Renal cortical epithelial cell (primary cell): ENCODE measurements at regions not wholly inside any gene's neighbourhood (a gene's known extent, or its start where the extent isn't known, plus 50 kb on each side); places are given as distances from the start of the nearest gene placed in this dataset.
"Not testable (repeated sequence)": the region's sequence is repeated elsewhere in the genome, so short reads cannot be mapped to it uniquely, and the experiment has no call there.

Source experiments
- DNase-seq: peaks from one replicate; pipeline ENCODE4 v3.0.0-alpha.2; 2011; ENCODE audit warnings: low read depth

DNA sequence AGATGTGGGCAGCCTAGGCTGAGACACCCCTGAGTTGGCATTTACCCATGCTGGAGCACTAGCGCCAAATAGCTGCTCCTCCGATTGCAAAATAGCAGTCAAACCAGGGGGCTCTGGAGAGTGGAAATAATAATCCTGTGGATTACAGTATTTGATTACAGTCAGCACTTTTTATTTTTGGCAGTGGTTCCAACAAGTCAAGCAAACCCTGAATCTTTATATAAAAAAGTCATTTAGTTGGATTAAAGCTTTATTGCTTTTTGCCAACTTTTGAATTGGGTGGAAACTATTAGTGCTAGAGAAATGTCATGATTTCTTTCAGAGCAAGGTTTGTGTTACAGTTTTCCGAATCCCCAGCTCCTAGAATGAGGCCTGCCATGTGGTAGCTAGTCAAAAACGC lies 99.3 kb upstream of the FAM20A start:
- no peak for DNase-seq

DNA sequence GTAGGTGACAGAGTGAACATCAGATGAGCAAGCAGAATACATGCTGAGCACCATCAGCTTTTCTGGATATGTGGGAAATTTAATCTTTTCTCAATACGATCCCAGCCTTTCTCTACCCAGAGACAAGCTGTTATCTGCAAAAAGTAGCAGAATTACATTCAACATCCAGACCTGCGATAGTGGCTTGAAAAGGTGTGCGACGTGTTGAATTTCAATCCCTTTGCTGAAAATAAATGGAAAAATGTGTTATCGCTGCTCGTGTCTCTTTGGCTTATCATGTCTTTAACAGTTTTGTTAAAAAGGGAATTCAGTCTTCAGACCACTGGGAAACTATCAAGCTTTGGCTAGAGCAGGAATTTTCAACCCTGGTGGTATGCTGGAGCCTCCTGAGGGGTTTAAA lies 98.8 kb upstream of the FAM20A start:
- DNase-seq: no peak

DNA sequence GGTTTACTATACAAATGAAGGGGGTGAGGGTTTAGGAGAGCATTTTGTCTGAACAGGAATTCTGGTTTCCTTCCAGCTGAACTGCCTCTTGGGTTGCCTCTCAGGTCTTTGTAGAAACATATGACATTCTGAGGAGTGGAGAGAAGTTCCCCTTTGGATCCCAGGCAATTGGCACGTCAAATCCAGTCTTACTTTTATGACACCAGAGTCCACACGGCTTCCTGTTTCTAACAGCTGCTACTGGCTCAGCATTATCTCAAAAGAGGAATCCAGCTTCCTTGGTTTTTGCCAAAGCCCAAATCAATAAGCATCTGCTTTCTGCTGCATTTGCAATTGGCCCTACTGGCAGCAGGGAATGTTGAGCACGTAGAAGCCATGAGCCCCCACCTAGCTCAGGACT lies 97.6 kb upstream of the FAM20A start:
- DNase-seq: no peak

DNA sequence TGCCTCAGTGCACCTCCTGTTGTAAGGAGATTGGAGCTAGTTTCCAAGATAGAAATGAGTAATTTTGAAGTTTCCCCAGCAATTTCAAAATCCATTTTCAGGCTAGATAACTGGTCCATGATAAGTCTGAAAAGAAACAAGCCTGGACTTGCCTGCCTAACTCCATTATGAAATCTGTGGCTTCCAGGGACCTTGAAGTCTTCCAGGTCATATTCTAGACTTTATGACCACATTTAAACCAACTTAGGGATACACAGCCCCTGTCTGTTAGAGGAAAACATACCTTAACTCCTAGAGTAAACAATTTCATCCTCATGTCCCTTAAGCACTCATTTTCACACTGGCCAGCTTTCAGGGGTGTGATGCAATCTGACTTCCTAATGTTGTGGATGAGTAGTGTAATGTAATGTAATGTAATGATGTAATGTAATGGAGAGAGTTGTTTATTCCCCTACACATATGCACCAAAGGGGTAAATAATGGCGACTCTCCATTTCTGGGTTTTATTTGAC lies 96.7 kb upstream of the FAM20A start:
- peak; percentile 23 for DNase-seq

DNA sequence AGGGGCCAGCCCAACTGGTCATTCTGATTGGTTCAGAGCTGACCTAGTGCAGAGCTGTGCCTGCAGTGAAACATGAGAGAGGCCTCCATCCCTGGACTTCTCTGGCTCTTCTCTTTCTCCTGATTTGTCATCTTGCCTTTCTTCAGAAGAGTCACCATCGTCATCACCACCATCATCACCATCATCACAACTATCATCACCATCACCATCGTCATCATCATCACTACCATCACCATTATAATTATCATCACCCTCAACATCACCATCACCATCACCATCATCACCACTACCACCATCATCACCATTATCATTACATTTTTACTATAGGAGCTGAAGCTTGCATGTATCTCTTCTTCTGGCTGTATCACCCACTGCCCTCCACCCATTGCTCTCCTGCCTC lies 94.5 kb upstream of the FAM20A start:
- DNase-seq: no peak

DNA sequence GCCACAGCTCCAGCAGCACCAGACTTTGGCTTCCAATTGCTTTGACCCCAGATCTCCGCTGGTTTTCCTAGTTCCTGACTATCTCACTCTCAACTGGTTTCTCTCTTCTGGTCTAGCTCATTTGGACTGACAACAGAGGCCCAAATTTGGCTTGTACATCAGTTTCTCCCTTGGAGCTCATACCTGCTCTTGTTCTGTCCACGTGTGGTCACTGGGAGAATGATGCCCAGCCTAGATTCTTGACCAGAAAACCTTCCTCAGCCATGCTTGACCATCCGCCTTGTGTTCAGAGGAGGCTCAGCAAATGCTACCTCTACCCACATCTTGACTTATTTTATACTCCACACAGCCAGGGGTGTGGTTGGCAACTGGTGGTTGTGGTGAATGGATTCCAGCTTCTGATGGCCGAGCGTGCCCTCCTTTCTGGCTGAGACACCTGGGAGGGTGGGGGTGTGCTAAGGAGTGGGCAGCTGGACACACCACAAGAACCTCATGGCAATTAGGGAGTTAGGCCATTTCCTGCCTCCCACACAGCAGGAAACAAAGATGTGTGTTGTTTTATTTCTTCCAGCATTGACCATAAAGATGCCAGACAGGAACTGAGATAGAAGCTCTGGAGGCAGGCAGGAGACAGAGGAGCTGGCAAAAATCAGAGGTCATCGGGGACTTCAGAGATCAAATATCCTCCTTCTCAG lies 93.8 kb upstream of the FAM20A start:
- peak; percentile 46 for DNase-seq

DNA sequence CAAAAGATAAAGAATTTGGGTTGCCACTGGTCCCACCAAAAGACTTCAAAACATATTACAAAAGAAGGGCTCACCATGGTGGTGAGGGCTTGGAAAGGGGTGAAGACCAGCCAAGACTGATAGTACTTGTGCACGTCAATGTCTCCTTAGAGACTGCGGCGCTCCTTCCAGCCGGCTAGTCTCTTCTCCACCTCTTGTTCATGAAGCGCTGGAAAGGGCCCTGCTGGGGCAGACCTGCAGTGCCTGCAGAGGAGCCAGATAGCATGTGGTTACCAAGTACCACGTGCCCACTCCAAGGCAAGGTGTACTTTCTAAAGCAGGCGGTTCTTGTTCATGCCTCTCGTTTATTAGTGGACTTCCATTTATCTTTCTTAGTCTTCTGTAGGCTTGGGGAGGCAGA lies 92.7 kb upstream of the FAM20A start:
- DNase-seq: no peak

DNA sequence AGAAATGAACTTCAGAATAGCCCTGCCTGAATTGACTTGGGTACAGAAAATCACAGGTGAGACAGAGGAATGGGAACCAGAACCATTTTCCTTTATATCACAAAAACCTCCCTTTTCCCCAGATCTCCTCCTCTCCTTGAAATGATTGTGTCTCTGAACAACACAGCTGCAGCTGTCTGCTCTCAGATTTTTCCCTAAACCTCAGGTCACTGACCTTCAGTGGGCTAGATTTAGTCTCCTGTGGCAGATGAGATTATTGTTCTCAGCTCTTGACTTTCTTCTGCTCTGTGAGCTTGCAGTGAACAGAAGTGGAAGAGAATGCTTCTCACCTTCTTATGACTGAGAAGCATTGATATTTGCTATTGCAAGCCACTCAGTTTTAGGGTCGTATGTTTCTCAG lies 92.3 kb upstream of the FAM20A start:
- DNase-seq: no peak

DNA sequence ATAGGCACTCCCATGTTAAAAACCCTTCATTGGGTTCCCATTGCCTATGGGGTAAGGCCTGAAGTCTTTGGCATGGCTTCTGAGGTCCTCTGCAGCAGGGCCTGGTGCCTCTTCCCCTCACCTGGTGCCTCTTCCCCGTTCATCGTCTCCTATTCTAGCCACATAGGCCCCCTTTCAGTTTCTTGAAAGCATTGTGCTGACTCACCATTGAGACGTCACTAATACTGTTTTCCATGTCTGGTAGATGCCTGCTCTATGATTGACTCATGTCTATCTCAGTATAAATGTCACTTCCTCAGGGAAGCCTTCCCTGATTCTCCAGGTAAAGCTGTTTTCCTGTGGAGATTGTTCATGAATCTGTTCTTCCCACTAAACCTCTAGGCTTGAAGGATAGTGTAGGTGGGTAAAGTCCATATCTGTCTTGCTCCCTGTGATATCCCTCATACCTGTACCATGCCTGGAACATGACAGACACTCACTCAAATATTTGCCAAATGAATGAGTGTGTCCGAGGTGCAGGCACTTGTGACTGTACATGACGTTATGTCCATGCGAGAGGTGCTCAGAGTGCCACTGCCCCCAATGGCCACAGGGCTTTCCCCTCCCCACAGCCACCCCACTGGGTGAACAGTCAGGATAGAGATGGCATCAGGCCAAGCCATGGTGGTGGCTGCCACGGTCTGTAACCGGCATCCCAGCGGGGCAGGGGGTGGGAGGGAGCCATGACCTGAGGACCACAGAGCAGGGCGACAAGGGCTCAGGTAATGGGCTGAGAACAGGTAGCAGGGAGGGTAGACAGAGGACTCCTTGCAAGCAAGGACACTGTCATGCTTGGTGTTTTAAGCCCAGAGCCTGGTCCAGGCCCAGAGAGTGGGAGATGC lies 85.2 kb upstream of the FAM20A start:
- DNase-seq: no peak

DNA sequence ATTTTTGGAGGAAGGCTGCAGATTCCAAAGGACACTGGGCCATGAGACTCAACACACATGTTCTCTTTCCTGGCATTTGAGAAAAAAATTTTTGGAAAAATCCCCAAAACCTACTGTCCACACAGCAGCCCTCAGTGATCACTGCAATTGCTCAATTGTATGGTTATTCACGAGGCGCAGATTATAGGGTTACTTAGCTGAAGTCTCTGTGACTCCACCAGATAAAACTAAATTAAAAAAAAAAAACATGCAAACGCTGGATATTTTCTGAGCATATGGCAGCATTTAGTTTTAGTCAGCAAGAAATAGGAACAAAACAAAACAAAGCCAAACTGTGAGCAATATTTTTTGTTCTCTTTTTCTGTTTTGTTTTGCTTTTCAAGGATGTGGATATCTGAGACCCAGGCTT lies 83.8 kb upstream of the FAM20A start:
- no peak for DNase-seq

DNA sequence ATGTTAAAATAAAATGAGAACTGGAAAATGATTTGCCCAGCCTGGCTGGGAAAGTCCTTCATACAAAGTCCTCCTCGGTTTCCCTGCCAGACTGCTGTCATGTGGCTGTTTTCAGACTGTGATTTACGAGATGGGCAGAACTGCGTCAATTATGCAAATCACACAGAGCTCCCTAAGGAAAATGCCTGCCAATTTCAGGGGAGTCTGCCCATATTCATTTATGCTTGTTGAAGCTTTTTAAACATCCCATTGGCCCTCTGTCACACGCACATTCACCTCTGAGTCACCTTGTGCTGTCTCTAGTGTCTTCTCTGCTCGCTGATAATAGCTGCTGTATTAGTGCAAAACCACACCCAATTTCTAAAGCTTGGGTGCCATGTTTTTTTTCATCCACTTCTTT lies 81.7 kb upstream of the FAM20A start:
- no peak for DNase-seq

DNA sequence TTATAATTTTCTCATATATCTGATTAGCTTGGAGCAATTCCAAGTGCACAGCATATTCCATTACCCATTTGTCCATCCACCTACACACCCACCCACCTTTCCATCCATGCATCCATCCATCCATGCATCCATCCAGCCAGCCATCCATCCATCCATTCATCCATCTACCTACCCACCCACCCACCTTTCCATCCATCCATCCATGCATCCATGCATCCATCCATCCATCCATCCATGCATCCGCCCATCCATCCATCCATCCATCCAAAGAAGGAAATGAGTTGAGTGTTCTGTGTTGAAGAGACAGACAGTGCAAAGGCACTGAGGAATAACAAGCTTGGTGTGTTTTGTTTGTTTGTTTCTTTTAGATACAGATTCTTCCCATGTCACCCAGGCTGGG lies 78.7 kb upstream of the FAM20A start:
- DNase-seq: no peak

DNA sequence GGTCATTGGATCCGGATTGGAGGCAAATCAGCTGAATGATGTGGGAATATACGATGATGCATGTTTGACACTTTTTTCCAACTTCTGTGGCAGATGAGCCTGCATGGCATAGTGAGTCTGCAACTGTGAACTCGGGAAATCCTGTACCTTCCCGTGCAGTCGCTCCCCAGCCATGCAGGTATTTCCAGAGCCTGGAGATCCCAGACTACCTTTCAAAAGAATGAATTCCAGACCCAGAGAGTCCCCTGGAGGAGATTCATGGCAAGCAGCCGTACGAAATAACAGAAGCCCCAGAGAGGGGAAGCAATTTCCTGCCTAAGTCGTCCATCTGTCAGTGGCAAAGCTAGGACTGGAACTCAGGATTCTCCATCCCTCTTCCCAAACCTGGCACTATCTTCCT lies 75.7 kb upstream of the FAM20A start:
- DNase-seq: no peak

DNA sequence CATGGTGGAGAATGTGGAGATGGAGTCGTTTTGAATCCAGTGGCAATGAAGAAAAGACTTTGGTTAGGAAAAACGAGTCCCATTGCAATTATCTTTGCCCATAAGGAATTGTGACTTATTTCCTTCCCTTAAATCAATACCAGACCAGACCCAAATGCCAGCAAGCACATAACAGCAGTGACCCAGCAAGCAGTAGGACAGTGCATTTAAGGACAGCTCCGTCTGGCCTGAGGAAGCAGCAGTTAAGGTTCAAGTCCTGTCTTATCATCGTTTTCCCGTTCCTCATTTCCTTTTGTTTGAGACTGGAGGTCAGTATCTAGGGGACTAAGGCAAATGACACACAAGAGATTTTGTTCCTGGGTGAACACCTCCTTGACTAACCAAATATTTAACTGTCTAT lies 74.6 kb upstream of the FAM20A start:
- DNase-seq: no peak

DNA sequence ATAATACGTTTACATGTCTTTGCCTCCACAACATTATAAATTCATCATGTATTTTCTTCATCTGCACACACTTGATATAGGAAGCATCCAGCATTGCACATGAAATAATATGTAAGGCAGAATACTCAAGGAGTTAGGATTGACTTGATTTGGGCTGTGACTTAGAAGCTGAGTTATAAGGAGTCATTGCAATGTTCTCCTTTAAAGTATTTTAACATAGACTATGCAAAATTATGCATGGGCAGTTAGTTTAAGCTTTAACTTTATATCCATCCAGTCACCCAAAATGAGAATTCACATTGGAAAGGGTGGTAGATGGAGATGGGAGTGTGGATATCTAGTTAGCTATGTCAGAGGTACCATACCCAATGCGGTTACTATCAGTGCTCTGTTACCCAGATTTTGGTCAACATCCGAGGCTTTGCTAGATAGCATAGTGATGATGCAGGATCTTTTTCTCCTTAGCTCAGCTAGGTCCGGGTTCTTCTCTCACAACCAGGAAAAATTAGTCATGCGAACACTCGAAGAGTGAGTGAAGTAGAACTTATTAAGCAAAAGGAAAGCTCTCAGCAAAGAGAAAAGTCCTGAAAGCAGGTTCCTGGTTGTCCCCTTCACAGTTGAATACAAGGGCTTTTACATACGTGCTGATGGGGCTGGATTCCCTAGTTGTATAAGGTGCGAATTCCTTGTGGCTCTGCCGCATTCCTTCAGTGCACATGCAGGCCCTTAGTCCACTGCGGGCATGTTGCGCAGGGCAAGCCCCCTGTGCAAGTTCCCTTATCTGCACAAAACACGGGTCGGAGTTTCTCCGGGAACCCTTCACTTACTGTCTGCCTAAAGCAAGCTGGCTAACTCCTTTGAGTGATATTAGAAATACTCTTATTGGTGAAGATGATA lies 73.1 kb upstream of the FAM20A start:
- no peak for DNase-seq

DNA sequence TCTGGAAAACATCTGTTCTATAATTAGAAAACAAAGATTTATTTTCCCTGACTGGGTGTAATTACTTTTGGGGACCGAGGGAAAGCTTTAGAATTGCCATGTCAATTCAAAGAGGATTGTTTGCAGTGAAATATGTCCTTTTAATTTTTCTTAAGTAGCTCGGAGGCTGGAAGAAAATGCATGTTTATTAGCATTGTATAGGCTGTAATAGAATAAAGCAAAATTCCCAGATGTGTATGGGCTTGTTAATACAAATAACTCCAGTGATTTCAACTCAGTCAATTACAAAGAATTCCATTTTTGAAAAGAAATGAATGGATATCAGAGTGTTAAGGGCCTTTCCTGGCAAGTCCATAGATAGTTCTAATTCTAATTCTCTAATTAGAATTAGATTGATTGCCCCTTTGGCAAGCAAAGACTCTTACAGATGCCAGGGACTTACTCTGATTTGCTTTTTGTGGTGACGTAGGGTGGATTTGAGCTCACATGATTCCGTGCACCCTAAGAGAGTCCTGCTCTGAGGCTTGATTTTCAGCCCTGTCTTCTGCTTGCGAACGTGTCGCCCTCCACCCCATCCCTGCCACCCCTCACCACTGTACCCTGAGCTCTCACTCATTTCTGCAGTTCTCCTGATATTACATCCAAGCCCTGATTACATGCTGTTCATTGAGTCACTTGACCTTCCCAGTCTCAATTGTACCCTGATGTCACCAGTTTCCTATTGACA lies 70.0 kb upstream of the FAM20A start:
- no peak for DNase-seq

DNA sequence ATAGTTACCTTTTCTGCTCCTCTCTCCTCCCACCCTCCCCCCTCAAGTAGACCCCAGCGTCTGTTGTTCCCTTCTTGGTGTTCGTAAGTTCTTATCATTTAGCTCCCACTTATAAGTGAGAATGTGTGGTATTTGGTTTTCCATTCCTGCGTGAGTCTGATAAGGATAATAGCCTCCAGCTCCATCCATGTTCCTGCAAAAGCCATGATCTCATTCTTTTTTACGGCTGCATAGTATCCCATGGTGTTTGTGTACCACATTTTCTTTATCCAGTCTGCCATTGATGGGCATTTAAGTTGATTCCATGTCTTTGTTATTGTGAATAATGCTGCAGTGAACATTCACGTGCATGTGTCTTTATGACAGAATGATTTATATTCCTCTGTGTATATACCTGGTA lies 65.3 kb upstream of the FAM20A start:
- DNase-seq: not testable (repeated sequence)

DNA sequence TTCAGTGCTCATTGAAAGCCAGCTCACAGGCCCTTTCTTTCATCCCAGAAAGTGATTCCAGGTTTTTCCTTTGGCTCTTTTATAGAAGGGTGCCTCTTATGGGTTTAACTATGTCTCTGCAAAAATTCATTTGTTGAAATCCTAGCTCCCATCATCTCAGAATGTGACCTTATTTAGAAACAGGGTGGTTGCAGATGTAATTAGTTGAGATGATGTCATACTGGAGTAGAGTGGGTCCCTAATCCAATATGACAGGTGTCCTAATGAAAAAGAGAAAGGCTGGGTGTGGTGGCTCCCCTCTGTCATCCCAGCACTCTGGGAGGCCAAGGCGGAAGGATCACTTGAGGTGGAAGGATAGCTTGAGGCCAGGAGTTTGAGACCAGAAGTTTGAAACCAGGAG lies 64.2 kb upstream of the FAM20A start:
- DNase-seq: no peak

DNA sequence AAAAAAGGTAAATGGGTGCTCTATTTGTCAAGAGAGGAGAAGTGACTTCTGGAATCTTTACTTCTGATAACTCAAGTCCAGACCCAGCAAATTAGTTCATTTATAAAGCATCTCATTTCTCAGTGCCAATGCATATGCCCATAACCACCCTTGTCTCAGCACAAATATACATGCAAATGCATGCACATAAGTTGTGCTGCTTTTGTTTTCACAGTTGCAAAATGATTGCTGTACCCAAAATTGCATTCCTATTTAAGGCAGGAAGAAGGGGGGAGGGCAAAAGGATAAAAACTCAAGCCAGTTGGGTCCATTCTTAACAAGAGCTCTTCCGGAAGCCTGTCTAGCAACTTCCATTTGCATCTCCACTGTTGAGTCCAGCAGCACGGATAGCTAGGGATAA lies 61.3 kb upstream of the FAM20A start:
- no peak for DNase-seq

DNA sequence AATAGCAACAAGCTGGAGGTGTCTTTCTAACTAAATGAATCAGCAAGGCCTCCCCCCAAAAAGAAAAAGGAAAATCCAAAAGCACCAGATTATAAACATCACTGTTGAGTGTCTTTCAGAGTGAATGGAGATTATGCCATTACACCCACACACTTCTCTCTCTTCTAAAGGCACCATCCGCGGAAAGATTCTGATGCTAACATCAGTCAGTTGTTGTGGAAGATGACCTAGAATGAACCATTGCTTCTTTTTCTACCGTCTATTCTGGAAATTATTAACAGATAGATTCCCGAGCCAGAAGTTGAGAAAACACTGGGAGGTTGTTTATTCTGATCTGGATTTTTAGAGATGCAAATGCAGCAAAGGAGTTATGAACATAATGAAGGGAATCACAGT lies 60.9 kb upstream of the FAM20A start:
- peak; percentile 62 for DNase-seq

DNA sequence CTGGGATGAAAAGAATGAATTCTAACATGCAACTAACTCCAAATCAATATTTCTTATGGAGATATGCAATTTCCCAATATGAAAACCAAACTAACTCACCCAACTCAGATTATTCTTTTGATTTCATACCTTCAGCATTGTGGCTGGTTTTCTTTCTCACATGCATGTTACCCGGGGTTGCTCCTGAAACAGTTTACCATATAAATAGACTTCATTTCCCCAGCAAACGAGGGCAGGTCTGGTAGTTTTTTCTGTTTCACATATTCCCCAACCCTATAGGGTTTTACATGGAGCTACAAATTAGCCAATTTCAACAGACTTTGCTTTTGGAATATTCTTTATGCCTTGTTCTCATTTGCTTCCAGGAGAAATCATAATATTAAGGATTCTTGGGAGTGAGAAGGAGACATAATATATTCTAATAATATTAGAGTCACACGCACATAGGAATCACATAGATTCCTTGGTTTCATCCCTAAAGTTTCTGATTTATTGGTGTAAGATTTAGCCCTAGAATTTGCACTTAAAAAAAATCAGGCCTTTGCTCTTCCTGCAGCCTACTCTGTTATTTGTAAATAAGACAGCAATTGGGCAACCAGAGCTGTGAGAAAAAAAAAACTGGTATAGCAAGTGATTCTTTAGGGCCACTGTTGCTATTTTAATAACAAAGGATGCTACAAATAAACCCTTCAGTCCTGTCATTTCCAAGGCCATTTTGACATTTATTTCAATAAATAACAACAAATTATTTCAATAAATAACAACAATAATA lies 60.3 kb upstream of the FAM20A start:
- DNase-seq: no peak
